MM.1S (cell line): ENCODE measurements at regions not wholly inside any gene's neighbourhood (a gene's known extent, or its start where the extent isn't known, plus 50 kb on each side); places are given as distances from the start of the nearest gene placed in this dataset.

Experiments
- EZH2 ChIP-seq: fragments of 300-600 bp; sonication (generic); optimal IDR thresholded peaks from 2 replicates; pipeline ENCODE3; 2017; ENCODE audit warnings: low read depth, mild to moderate bottlenecking, antibody characterized with exemption, low read length, mixed read lengths
- EZH2phosphoT487 ChIP-seq: fragments of 300-600 bp; sonication (generic); IDR thresholded peaks from 2 replicates; pipeline ENCODE4 v1.6.1; 2018; ENCODE audit warnings: antibody characterized with exemption, low read length
- TF ChIP-seq, protein P1 (sequence below): fragments of 300-600 bp; sonication (generic); IDR thresholded peaks from 2 replicates; pipeline ENCODE4 v1.5.1; 2016; ENCODE audit warnings: antibody characterized with exemption, low read length, mixed read lengths

DNA sequence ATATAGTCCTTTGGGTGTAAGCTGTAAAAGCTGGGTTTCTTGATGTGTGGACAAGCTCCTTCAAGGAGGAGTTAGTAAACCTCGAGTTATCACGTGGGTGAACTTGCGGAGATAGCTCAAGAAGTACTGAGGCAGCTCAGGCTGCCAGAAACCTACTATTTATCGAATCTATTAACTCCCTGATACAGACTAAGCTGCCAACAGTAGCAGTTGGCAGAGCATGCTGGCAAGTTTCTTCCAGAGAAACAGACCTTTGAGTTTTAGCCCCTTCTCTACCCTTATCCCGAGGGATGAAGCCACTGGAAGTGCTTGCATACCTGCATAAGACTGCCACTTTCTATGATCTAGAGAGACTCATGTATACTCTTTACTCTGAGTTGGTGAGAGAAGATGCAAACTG lies 624.5 kb upstream of the USP24 start:
- TF ChIP-seq, protein P1, sequence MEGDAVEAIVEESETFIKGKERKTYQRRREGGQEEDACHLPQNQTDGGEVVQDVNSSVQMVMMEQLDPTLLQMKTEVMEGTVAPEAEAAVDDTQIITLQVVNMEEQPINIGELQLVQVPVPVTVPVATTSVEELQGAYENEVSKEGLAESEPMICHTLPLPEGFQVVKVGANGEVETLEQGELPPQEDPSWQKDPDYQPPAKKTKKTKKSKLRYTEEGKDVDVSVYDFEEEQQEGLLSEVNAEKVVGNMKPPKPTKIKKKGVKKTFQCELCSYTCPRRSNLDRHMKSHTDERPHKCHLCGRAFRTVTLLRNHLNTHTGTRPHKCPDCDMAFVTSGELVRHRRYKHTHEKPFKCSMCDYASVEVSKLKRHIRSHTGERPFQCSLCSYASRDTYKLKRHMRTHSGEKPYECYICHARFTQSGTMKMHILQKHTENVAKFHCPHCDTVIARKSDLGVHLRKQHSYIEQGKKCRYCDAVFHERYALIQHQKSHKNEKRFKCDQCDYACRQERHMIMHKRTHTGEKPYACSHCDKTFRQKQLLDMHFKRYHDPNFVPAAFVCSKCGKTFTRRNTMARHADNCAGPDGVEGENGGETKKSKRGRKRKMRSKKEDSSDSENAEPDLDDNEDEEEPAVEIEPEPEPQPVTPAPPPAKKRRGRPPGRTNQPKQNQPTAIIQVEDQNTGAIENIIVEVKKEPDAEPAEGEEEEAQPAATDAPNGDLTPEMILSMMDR: no peak
- TF ChIP-seq EZH2phosphoT487 (no peak), EZH2 (no peak)
